ENCODE measurements at regions not wholly inside any gene's neighbourhood (a gene's known extent, or its start where the extent isn't known, plus 50 kb on each side); places are given as distances from the start of the nearest gene placed in this dataset.
"Not testable (repeated sequence)": the region's sequence is repeated elsewhere in the genome, so short reads cannot be mapped to it uniquely, and the experiment has no call there.

GRCh38 chr1:98523256-98523655, 138.3 kb upstream of the SNX7 start:
- Histone ChIP-seq H3K27me3 (no peaks in the 10 kb centered on the region), H3K9me3 (no peaks in the 10 kb centered on the region), H3K4me3 (no peak overlapping the region), H3K27ac (no peak overlapping the region), H3K36me3 (ENCODE audit: low read depth, missing control alignments) (no peaks in the 10 kb centered on the region), H3K4me1 (no peaks in the 10 kb centered on the region)
- DNase-seq, result no peak
- TF ChIP-seq CTCF (IDR thresholded peaks at IDR 0.05), result no peak
- no peak for TF ChIP-seq POLR2A (IDR thresholded peaks at IDR 0.05)
- intact Hi-C loops (cut with DNase I; ENCODE audit: low total_unique reads), result no loop called here
- 73 to 79% methylated on average over 4 of the region's 4 CpGs for WGBS, 2 donors

- no peak for TF ChIP-seq CTCF (IDR thresholded peaks at IDR 0.05)
- no peak for TF ChIP-seq POLR2A (IDR thresholded peaks at IDR 0.05)
- no peaks in the 10 kb centered on the region for H3K27me3 ChIP-seq
- no peak overlapping the region for H3K27ac ChIP-seq
- no peak for DNase-seq
- H3K4me1 ChIP-seq, result no peaks in the 10 kb centered on the region
- intact Hi-C loops (cut with DNase I; ENCODE audit: low total_unique reads), result no loop called here
- WGBS, 2 donors, result 90 to 92% methylated on average over 2 of the region's 2 CpGs
- H3K9me3 ChIP-seq, result no peaks in the 10 kb centered on the region
- no peak overlapping the region for H3K4me3 ChIP-seq
- H3K36me3 ChIP-seq (ENCODE audit: low read depth, missing control alignments), result no peaks in the 10 kb centered on the region
Measured at GRCh38 chr1:98516306-98516705, 145.2 kb upstream of the SNX7 start.

GRCh38 chr1:98515744-98516143, 145.8 kb upstream of the SNX7 start:
- TF ChIP-seq POLR2A (IDR thresholded peaks at IDR 0.05), result no peak
- TF ChIP-seq CTCF (IDR thresholded peaks at IDR 0.05), result no peak
- no peaks in the 10 kb centered on the region for H3K27me3 ChIP-seq
- H3K4me3 ChIP-seq, result no peak overlapping the region
- H3K4me1 ChIP-seq, result no peaks in the 10 kb centered on the region
- H3K27ac ChIP-seq, result no peak overlapping the region
- H3K9me3 ChIP-seq, result no peaks in the 10 kb centered on the region
- no peak for DNase-seq
- intact Hi-C loops (cut with DNase I; ENCODE audit: low total_unique reads), result no loop called here
- WGBS, 2 donors, result 82 to 83% methylated on average over 1 of the region's 1 CpG
- H3K36me3 ChIP-seq (ENCODE audit: low read depth, missing control alignments), result no peaks in the 10 kb centered on the region

- DNase-seq; H3K27ac ChIP-seq; H3K9me3 ChIP-seq; intact Hi-C loops (cut with DNase I; ENCODE audit: low total_unique reads); H3K4me3 ChIP-seq; H3K27me3 ChIP-seq; H3K36me3 ChIP-seq (ENCODE audit: low read depth, missing control alignments); H3K4me1 ChIP-seq: not testable (repeated sequence)
- WGBS, 2 donors, result 73% methylated on average over 10 of the region's 27 CpGs; no CpG with 5 or more reads in 1 of the 2 donors
Measured at GRCh38 chr1:98512216-98512615, 149.3 kb upstream of the SNX7 start.

GRCh38 chr1:98503771-98504170, 157.8 kb upstream of the SNX7 start:
- Histone ChIP-seq H3K27me3 (no peaks in the 10 kb centered on the region), H3K9me3 (no peaks in the 10 kb centered on the region), H3K4me3 (no peak overlapping the region), H3K4me1 (no peaks in the 10 kb centered on the region), H3K36me3 (ENCODE audit: low read depth, missing control alignments) (no peaks in the 10 kb centered on the region), H3K27ac (no peak overlapping the region)
- 70 to 80% methylated on average over 1 of the region's 1 CpG for WGBS, 2 donors
- TF ChIP-seq CTCF (IDR thresholded peaks at IDR 0.05) (no peak), POLR2A (IDR thresholded peaks at IDR 0.05) (no peak)
- intact Hi-C loops (cut with DNase I; ENCODE audit: low total_unique reads), result no loop called here
- no peak for DNase-seq
